ENCODE measurements at regions not wholly inside any gene's neighbourhood (a gene's known extent, or its start where the extent isn't known, plus 50 kb on each side); places are given as distances from the start of the nearest gene placed in this dataset.
"Not testable (repeated sequence)": the region's sequence is repeated elsewhere in the genome, so short reads cannot be mapped to it uniquely, and the experiment has no call there.

GRCh38 chr5:84790406-84790805, 405.7 kb upstream of the EDIL3 start:
- no peak for DNase-seq (ENCODE audit: low read depth)

GRCh38 chr5:84783003-84783402, 398.3 kb upstream of the EDIL3 start:
- no peak for DNase-seq (ENCODE audit: low read depth)

- DNase-seq (ENCODE audit: low read depth): no peak
Observed at GRCh38 chr5:84779186-84779585, 394.5 kb upstream of the EDIL3 start.

GRCh38 chr5:84764227-84764626, 379.5 kb upstream of the EDIL3 start:
- no peak for DNase-seq (ENCODE audit: low read depth)

GRCh38 chr5:84758008-84758407, 373.3 kb upstream of the EDIL3 start:
- no peak for DNase-seq (ENCODE audit: low read depth)

- DNase-seq (ENCODE audit: low read depth): no peak
Observed at GRCh38 chr5:84752780-84753179, 368.1 kb upstream of the EDIL3 start.

- no peak for DNase-seq (ENCODE audit: low read depth)
Observed at GRCh38 chr5:84748313-84748712, 363.6 kb upstream of the EDIL3 start.

GRCh38 chr5:84746280-84746679, 361.6 kb upstream of the EDIL3 start:
- DNase-seq (ENCODE audit: low read depth): not testable (repeated sequence)

GRCh38 chr5:84741056-84741455, 356.4 kb upstream of the EDIL3 start:
- DNase-seq (ENCODE audit: low read depth): no peak

- peak; percentile 27 for DNase-seq (ENCODE audit: low read depth)
Observed at GRCh38 chr5:84729326-84729725, 344.6 kb upstream of the EDIL3 start.

GRCh38 chr5:84727708-84728107, 343.0 kb upstream of the EDIL3 start:
- no peak for DNase-seq (ENCODE audit: low read depth)

- no peak for DNase-seq (ENCODE audit: low read depth)
Observed at GRCh38 chr5:84725946-84726570, 341.4 kb upstream of the EDIL3 start.

GRCh38 chr5:84724683-84725082, 340.0 kb upstream of the EDIL3 start:
- peak; percentile 15 for DNase-seq (ENCODE audit: low read depth)

GRCh38 chr5:84724181-84724580, 339.5 kb upstream of the EDIL3 start:
- DNase-seq (ENCODE audit: low read depth): no peak

- DNase-seq (ENCODE audit: low read depth): no peak
Observed at GRCh38 chr5:84718377-84718776, 333.7 kb upstream of the EDIL3 start.

- DNase-seq (ENCODE audit: low read depth): no peak
Observed at GRCh38 chr5:84715686-84716085, 331.0 kb upstream of the EDIL3 start.

GRCh38 chr5:84715091-84715490, 330.4 kb upstream of the EDIL3 start:
- peak; percentile 20 for DNase-seq (ENCODE audit: low read depth)

GRCh38 chr5:84709075-84709474, 324.4 kb upstream of the EDIL3 start:
- DNase-seq (ENCODE audit: low read depth): no peak

- no peak for DNase-seq (ENCODE audit: low read depth)
Observed at GRCh38 chr5:84706678-84707641, 322.3 kb upstream of the EDIL3 start.

- not testable (repeated sequence) for DNase-seq (ENCODE audit: low read depth)
Observed at GRCh38 chr5:84700545-84700944, 315.9 kb upstream of the EDIL3 start.

- no peak for DNase-seq (ENCODE audit: low read depth)
Observed at GRCh38 chr5:84696651-84697050, 312.0 kb upstream of the EDIL3 start.

GRCh38 chr5:84695330-84695729, 310.6 kb upstream of the EDIL3 start:
- no peak for DNase-seq (ENCODE audit: low read depth)

GRCh38 chr5:84693256-84693655, 308.6 kb upstream of the EDIL3 start:
- DNase-seq (ENCODE audit: low read depth): no peak
